Left lung (tissue), 4 donors: ENCODE measurements at regions not wholly inside any gene's neighbourhood (a gene's known extent, or its start where the extent isn't known, plus 50 kb on each side); places are given as distances from the start of the nearest gene placed in this dataset.

Experiments used
- ATAC-seq: fragments of 200-7000 bp; cut with Tn5 transposase; one replicate; pipeline ENCODE4 v1.9.1; 2020; ENCODE audit warnings: moderate library complexity
- DNase-seq, 4 donors: peaks; one replicate each; pipeline ENCODE4 v3.0.0-alpha.2; 2013 to 2020
- H3K27ac ChIP-seq, 2 donors: fragments of 200-600 bp; sonication (generic) in 1 of 2; one replicate each; pipeline versions ENCODE4 v1.5.0 to v1.8.0; 2020 to 2021
- H3K27me3 ChIP-seq, 2 donors: fragments of 200-600 bp; sonication (generic) in 1 of 2; one replicate each; pipeline versions ENCODE4 v1.5.0 to v1.8.0; 2020 to 2021
- H3K36me3 ChIP-seq, 2 donors: fragments of 200-600 bp; sonication (generic) in 1 of 2; one replicate each; pipeline versions ENCODE4 v1.5.0 to v1.8.0; 2020 to 2021
- H3K4me1 ChIP-seq, 2 donors: fragments of 200-600 bp; one replicate each; pipeline ENCODE4 v1.8.0; 2021
- H3K4me3 ChIP-seq, 2 donors: fragments of 200-600 bp; sonication (generic) in 1 of 2; one replicate each; pipeline versions ENCODE4 v1.5.0 to v1.8.0; 2020 to 2021; ENCODE audit warnings: mild to moderate bottlenecking in 1 of 2
- H3K9me3 ChIP-seq, 2 donors: fragments of 200-600 bp; sonication (generic) in 1 of 2; one replicate each; pipeline versions ENCODE4 v1.5.0 to v1.8.0; 2020 to 2021
- intact Hi-C, 2 donors: fragments of 100-400 bp; cut with DNase I; formaldehyde crosslinking; loops; one replicate each; pipeline versions ENCODE4 v1.11.2 to v1.14.2; 2022
- TF ChIP-seq, protein P1 (sequence below), 2 donors: fragments of 200-600 bp; sonication (generic) in 1 of 2; IDR thresholded peaks; one replicate each; pipeline versions ENCODE4 v1.5.0 to v1.8.0; 2021; ENCODE audit warnings: antibody characterized with exemption in 2 of 2
- donor health status: DM: no; HTN: yes; CAD: no.
- donor health status: DM: no; HTN: no; CAD: no.

GRCh38 chr13:34883396-34883795, 58.7 kb upstream of the NBEA start:
- no peak overlapping the region for H3K27ac ChIP-seq
- ATAC-seq = no peak
- no peaks in the 10 kb centered on the region for H3K4me1 ChIP-seq
- H3K27me3 ChIP-seq = no peaks in the 10 kb centered on the region
- H3K4me3 ChIP-seq = no peak overlapping the region
- no peak for DNase-seq
- intact Hi-C loops = no loop called here
- TF ChIP-seq, protein P1, sequence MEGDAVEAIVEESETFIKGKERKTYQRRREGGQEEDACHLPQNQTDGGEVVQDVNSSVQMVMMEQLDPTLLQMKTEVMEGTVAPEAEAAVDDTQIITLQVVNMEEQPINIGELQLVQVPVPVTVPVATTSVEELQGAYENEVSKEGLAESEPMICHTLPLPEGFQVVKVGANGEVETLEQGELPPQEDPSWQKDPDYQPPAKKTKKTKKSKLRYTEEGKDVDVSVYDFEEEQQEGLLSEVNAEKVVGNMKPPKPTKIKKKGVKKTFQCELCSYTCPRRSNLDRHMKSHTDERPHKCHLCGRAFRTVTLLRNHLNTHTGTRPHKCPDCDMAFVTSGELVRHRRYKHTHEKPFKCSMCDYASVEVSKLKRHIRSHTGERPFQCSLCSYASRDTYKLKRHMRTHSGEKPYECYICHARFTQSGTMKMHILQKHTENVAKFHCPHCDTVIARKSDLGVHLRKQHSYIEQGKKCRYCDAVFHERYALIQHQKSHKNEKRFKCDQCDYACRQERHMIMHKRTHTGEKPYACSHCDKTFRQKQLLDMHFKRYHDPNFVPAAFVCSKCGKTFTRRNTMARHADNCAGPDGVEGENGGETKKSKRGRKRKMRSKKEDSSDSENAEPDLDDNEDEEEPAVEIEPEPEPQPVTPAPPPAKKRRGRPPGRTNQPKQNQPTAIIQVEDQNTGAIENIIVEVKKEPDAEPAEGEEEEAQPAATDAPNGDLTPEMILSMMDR (IDR thresholded peaks at IDR 0.05) = no peak
- H3K36me3 ChIP-seq = no peaks in the 10 kb centered on the region
- no peaks in the 10 kb centered on the region for H3K9me3 ChIP-seq

DNA sequence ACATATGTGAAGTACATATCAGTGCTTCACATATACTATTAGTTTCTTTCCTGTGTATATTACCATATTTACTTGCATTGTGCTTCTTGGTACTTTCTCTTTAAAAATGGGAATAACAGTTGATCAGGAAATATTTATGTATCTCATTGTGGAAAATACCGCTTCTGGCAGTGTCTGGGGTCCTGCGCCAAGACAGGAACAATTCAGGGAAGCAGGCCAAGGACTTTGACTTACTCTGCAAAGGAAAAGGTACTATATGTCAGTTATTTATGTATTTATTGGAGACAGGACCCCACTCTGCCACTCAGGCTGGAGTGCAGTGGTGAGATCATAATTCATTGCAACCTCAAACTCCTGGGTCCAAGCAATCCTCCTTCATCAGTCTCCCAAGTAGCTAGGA, 57.7 kb upstream of the NBEA start:
- intact Hi-C loops = no loop called here
- TF ChIP-seq, protein P1 (IDR thresholded peaks at IDR 0.05) = no peak
- Histone ChIP-seq H3K4me1 (no peaks in the 10 kb centered on the region), H3K27ac (no peak overlapping the region), H3K4me3 (no peak overlapping the region), H3K36me3 (no peaks in the 10 kb centered on the region), H3K9me3 (no peaks in the 10 kb centered on the region), H3K27me3 (no peaks in the 10 kb centered on the region)
- ATAC-seq (no peak), DNase-seq (no peak)

DNA sequence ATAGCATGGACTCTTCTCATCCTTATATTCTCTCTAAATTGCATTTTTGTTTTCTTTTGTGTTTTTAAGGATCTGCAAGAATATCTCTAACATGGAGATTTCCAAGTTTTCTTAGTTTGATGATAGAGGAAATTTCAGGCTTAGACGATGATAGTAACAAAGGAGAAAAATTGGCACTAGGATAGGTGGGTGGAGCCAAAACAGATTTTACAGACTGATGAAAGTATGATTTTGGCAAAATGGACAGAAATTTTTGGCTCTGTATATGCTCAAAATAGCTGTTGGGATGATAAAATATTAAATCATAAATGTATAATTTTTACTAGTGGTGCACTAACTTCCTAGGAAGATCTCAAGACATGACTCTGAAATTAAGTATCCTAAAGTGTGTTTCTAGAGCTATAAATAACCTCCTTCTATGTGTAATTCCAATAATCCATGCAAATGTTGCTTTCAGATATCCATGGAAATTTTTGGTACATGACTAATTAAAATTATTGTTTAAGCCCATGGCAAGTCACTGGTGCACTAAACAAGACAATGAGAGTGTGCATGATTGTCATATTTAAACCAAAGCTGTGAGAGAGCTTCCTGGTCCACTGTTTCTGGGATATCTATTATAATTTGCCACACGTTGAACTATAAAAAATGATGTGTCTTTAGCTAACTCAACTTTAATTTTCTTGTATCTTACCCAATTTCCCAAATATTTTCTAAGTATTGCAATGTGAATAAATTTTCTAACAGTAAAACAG, 55.8 kb upstream of the NBEA start:
- no peaks in the 10 kb centered on the region for H3K4me1 ChIP-seq
- H3K4me3 ChIP-seq = no peak overlapping the region
- no peaks in the 10 kb centered on the region for H3K36me3 ChIP-seq
- no peak overlapping the region for H3K27ac ChIP-seq
- DNase-seq (no peak), ATAC-seq (no peak)
- intact Hi-C loops = no loop called here
- no peaks in the 10 kb centered on the region for H3K9me3 ChIP-seq
- H3K27me3 ChIP-seq = no peaks in the 10 kb centered on the region
- TF ChIP-seq, protein P1 (IDR thresholded peaks at IDR 0.05) = no peak

- Histone ChIP-seq H3K4me1 (no peaks in the 10 kb centered on the region), H3K9me3 (no peaks in the 10 kb centered on the region), H3K4me3 (no peak overlapping the region), H3K27me3 (no peaks in the 10 kb centered on the region), H3K36me3 (no peaks in the 10 kb centered on the region), H3K27ac (no peak overlapping the region)
- TF ChIP-seq, protein P1 (IDR thresholded peaks at IDR 0.05) = no peak
- DNase-seq (no peak), ATAC-seq (no peak)
- intact Hi-C loops = no loop called here
Measured at GRCh38 chr13:34886987-34887386, 55.1 kb upstream of the NBEA start.
